D721Med (cell line): ENCODE measurements at regions not wholly inside any gene's neighbourhood (a gene's known extent, or its start where the extent isn't known, plus 50 kb on each side); places are given as distances from the start of the nearest gene placed in this dataset.

Experiments used
- DNase-seq: peaks from one replicate; pipeline ENCODE4 v3.0.0; 2011; ENCODE audit warnings: low spot score; ENCODE audit not compliant: insufficient read length
- FAIRE-seq: peaks from 2 replicates; lab custom pipeline; 2011; peaks lifted over from hg19 to GRCh38; lab: Jason Lieb, UNC
- CTCF ChIP-seq: IDR thresholded peaks from 2 replicates; pipeline ENCODE4 v1.5.1; 2012; ENCODE audit warnings: mild to moderate bottlenecking, control low read depth; ENCODE audit not compliant: insufficient read depth; ENCODE audit errors: missing control alignments

DNA sequence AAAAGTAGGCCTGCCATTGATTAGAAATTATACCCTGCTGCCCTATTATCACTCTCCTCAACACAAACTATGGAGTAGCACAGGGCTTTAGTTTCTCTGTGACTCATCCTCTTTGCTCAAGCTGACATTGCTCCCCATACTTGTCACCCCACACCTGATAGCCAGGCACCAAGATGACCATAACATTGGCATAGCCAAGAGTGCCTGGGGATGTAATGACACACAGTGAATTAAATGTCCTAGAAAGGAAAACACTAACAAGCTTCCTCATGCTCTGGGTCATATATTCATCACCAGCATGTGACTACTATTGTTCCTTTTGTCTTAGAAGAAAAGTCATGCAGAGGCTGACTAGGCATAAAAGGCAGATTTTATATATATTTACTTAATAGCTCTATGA, 137.8 kb upstream of the RND3 start:
- TF ChIP-seq CTCF = no peak
- FAIRE-seq = no peak
- no peak for DNase-seq

DNA sequence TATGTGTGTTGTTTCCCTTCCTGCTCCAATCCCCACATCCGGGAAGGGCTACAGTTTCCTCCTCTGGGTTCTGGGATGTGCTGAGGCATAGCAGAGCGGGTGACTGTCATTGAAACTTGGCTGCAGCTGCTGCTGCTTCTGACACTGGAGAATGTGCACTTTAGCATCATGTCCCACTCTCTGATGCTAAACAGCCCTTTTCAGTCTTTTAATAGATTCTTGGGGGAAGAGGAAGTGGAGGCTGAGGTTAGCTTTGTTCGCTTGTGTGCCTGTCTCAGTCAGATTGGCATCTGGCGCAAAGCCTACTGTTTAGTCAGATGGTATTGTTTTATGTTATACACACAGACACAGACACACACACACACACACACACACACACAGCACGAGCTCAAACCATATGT, 136.5 kb upstream of the RND3 start:
- FAIRE-seq = no peak
- no peak for DNase-seq
- TF ChIP-seq CTCF = no peak

- FAIRE-seq = no peak
- no peak for TF ChIP-seq CTCF
- no peak for DNase-seq
Measured at GRCh38 chr2:150621526-150622213, 134.2 kb upstream of the RND3 start.

DNA sequence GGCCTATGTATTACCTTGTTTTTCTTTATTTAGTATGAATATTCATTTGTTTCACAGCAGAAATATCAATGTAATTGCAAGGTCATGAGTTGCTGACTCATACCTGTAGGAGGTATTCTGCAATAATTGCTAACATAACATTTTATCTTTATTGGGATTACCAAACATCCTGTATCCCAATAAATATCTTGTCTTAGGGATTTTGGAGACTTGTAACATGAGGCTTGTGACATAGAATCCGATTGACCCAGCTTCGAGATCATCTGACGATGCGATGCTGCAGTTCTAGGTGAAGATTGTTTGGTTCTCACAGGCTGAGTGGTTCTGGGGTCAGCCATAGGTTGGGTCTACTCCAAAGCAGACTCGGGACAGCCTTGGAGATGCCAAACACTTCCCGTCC, 133.4 kb upstream of the RND3 start:
- DNase-seq (no peak), FAIRE-seq (no peak)
- TF ChIP-seq CTCF = no peak

DNA sequence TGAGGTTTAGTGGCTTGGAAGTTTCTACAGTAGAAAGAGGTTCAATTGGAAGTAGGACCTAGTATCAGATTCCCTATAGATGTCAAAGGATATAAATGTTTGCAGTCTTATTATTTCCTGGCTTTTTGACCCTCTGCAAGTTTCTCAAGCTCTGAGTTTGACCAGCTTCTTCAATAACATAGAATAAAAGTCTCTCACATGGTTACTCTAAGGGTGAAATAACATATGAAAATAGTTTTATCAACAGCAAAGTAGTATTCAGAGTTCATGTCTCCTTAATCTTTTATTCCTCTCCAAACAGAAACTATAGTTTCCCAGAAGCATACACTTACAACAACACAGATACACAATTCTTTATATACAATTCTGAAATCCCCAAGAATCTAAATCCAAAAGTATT, 132.9 kb upstream of the RND3 start:
- FAIRE-seq (no peak), DNase-seq (no peak)
- no peak for TF ChIP-seq CTCF

GRCh38 chr2:150619607-150620330, 132.3 kb upstream of the RND3 start:
- FAIRE-seq (no peak), DNase-seq (no peak)
- TF ChIP-seq CTCF = no peak
